ENCODE measurements at regions not wholly inside any gene's neighbourhood (a gene's known extent, or its start where the extent isn't known, plus 50 kb on each side); places are given as distances from the start of the nearest gene placed in this dataset.

DNA sequence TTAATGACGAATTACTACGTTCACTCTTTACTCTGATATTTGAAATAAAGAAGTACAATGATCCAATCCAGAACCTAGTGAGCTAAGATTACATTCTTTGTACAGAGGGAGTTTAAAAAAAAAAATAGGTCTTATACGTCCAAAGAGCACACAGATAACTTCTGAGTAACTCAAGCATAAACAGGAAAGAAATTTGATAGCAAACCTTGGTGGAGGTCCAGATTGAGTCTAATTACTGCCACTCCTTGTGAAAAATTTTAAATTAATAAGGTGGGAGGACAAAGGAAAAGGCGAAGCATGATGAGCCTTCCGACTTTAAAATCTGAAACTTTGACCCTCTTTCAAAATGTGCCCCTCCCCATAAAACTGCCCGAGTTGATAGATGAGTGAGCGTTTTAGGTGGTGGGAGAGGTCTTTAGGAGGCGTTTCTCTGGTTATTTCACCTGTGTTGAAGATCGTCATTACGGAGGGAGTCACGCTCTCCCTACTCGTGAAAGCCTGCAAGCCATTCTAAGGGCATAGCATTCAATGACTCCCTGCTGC lies 127.0 kb upstream of the ROBO2 start:
- no peak overlapping the region for H3K27ac ChIP-seq
- H3K36me3 ChIP-seq (ENCODE audit: insufficient read depth) = no peaks in the 10 kb centered on the region
- no peaks in the 10 kb centered on the region for H3K4me1 ChIP-seq (ENCODE audit: low read depth, poor library complexity, severe bottlenecking)
- H4K20me1 ChIP-seq (ENCODE audit: insufficient read depth) = no peaks in the 10 kb centered on the region
- H3K4me2 ChIP-seq = no peak overlapping the region
- H3K27me3 ChIP-seq (ENCODE audit: insufficient read depth, low read depth) = no peaks in the 10 kb centered on the region
- H2AFZ ChIP-seq (ENCODE audit: low read depth) = no peak overlapping the region
- H3K4me3 ChIP-seq (IDR thresholded peaks at IDR 0.05; ENCODE audit: insufficient read depth, low read depth, low read length) = no peak overlapping the region
- H3K9ac ChIP-seq = no peak overlapping the region
- no peaks in the 10 kb centered on the region for H3K79me2 ChIP-seq (ENCODE audit: insufficient read depth, low read depth)
- TF ChIP-seq, protein P1, sequence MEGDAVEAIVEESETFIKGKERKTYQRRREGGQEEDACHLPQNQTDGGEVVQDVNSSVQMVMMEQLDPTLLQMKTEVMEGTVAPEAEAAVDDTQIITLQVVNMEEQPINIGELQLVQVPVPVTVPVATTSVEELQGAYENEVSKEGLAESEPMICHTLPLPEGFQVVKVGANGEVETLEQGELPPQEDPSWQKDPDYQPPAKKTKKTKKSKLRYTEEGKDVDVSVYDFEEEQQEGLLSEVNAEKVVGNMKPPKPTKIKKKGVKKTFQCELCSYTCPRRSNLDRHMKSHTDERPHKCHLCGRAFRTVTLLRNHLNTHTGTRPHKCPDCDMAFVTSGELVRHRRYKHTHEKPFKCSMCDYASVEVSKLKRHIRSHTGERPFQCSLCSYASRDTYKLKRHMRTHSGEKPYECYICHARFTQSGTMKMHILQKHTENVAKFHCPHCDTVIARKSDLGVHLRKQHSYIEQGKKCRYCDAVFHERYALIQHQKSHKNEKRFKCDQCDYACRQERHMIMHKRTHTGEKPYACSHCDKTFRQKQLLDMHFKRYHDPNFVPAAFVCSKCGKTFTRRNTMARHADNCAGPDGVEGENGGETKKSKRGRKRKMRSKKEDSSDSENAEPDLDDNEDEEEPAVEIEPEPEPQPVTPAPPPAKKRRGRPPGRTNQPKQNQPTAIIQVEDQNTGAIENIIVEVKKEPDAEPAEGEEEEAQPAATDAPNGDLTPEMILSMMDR (conservative IDR thresholded peaks at IDR 0.05; ENCODE audit: low read depth, low read length) = no peak

DNA sequence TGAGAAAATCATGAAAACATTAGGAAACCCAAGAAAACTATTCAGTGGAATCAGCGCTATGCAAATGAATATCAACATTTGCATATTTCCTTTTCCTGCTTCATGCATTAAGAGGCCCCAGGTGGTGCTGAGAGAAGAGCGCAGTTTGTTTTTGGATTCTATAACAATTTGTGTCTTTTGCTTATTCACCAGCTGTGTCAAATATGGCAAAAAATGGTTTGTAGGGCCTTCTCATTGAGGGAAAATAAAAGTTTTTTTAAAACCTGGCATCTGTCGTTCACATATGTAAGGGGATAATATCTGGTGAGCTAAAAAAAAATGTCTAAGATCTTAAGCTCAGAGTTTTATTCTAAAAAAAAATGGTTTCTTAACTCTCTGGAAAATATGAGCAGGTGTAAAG lies 122.5 kb upstream of the ROBO2 start:
- Histone ChIP-seq H3K4me3 (IDR thresholded peaks at IDR 0.05; ENCODE audit: insufficient read depth, low read depth, low read length) (no peak overlapping the region), H3K4me2 (no peak overlapping the region), H3K9ac (no peak overlapping the region), H3K27ac (no peak overlapping the region), H3K79me2 (ENCODE audit: insufficient read depth, low read depth) (no peaks in the 10 kb centered on the region), H3K4me1 (ENCODE audit: low read depth, poor library complexity, severe bottlenecking) (no peaks in the 10 kb centered on the region), H3K27me3 (ENCODE audit: insufficient read depth, low read depth) (no peaks in the 10 kb centered on the region), H4K20me1 (ENCODE audit: insufficient read depth) (no peaks in the 10 kb centered on the region), H2AFZ (ENCODE audit: low read depth) (no peak overlapping the region), H3K36me3 (ENCODE audit: insufficient read depth) (no peaks in the 10 kb centered on the region)
- TF ChIP-seq, protein P1 (conservative IDR thresholded peaks at IDR 0.05; ENCODE audit: low read depth, low read length) = no peak

DNA sequence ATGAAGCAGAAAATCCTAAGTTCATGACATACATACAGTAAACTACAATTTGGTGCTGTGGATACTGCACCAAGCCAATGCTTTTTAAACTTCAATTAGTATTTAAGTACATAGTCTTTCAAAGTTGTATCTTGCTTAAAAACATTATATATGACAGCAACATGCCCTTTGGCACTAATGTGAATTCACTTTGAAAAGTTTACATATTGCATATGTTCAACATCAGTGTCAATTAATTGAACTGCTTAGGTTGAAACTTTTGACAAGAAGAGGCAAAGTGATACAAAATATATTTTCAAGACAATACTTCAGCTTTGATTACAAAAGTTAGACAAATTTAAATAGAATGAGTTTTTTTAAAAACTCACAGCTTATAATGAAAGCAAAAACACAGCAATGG lies 119.4 kb upstream of the ROBO2 start:
- TF ChIP-seq, protein P1 (conservative IDR thresholded peaks at IDR 0.05; ENCODE audit: low read depth, low read length) = no peak
- Histone ChIP-seq H3K79me2 (ENCODE audit: insufficient read depth, low read depth) (no peaks in the 10 kb centered on the region), H2AFZ (ENCODE audit: low read depth) (no peak overlapping the region), H3K4me2 (no peak overlapping the region), H3K4me1 (ENCODE audit: low read depth, poor library complexity, severe bottlenecking) (no peaks in the 10 kb centered on the region), H4K20me1 (ENCODE audit: insufficient read depth) (no peaks in the 10 kb centered on the region), H3K4me3 (IDR thresholded peaks at IDR 0.05; ENCODE audit: insufficient read depth, low read depth, low read length) (no peak overlapping the region), H3K36me3 (ENCODE audit: insufficient read depth) (no peaks in the 10 kb centered on the region), H3K9ac (no peak overlapping the region), H3K27ac (no peak overlapping the region), H3K27me3 (ENCODE audit: insufficient read depth, low read depth) (no peaks in the 10 kb centered on the region)

DNA sequence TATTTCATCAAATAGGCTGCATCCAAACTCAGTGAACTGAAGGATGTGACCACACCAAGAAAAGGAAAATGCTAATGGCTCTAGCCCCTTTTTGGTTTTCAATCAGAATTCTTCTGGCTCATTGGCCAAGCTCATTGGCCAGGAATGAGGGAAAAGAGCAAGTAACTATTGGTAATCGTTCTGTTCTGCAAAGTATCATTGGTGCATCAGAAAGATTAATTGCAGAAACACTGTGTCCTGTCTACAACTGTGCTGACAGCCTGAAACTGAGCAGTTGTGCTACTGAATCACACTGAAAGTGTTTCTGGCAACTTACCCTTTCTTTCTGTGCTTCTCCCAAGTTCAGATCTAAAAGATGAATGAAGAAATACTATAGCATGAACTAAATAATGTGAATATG lies 116.4 kb upstream of the ROBO2 start:
- Histone ChIP-seq H3K9ac (no peak overlapping the region), H3K4me2 (no peak overlapping the region), H3K4me3 (IDR thresholded peaks at IDR 0.05; ENCODE audit: insufficient read depth, low read depth, low read length) (no peak overlapping the region), H3K36me3 (ENCODE audit: insufficient read depth) (no peaks in the 10 kb centered on the region), H3K27me3 (ENCODE audit: insufficient read depth, low read depth) (no peaks in the 10 kb centered on the region), H3K79me2 (ENCODE audit: insufficient read depth, low read depth) (no peaks in the 10 kb centered on the region), H4K20me1 (ENCODE audit: insufficient read depth) (no peaks in the 10 kb centered on the region), H3K27ac (no peak overlapping the region), H2AFZ (ENCODE audit: low read depth) (no peak overlapping the region), H3K4me1 (ENCODE audit: low read depth, poor library complexity, severe bottlenecking) (no peaks in the 10 kb centered on the region)
- TF ChIP-seq, protein P1 (conservative IDR thresholded peaks at IDR 0.05; ENCODE audit: low read depth, low read length) = no peak
